Effector CD8-positive, alpha-beta T cell (primary cell): ENCODE measurements at regions not wholly inside any gene's neighbourhood (a gene's known extent, or its start where the extent isn't known, plus 50 kb on each side); places are given as distances from the start of the nearest gene placed in this dataset.

Experiments
- DNase-seq: peaks from one replicate; lab custom pipeline; 2025; lab: John Stamatoyannopoulos, UW

DNA sequence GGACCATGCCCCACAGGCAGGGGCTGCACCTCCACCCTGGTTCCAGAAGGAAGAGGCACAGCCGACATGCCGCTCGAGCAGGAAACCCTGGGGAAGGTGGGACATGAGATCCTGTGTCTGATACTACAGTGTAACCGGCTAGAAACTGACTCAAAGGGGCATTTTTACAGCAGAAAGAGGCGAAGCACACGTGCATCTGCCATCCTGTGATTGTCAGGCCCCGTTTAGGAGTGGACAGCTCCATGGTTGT is 62.7 kb downstream of the SIK1 start:
- no peak for DNase-seq

DNA sequence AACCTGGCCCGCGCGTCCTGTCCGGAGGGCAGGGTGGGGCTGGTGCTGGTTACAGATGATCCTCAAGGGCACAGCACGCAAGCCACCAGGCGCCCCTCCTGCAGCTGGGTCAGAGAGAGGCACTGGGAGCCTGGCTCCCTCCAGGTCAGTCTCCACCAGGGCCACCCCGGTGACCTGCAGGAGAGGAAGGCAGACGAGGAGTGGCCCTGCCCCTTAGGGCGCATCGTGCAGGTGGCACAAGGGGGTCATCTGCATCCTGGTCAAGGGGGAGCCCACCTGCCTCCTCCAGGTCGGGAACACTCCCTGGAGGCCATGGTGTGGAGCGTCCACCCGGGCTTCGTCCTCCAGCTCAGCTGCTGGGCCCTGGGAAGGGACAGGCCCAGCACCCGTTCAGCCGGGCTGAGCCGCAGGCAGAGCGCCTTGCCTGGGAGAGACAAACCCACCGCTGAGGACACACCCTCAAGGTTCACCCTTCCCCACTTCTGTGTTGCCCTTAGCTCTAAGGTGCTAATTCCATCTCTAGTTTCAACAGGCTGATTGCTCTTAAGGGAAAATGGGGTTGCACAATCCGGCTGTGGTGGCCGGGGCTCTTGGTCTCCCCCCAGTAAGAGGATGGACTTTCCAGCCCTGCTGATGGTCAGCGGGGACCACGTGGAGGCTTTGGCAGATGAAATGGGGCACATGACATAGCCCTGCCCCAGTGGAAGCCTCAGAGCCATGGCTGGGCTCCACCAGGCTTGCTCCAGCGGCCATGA is 63.2 kb downstream of the SIK1 start:
- no peak for DNase-seq

DNA sequence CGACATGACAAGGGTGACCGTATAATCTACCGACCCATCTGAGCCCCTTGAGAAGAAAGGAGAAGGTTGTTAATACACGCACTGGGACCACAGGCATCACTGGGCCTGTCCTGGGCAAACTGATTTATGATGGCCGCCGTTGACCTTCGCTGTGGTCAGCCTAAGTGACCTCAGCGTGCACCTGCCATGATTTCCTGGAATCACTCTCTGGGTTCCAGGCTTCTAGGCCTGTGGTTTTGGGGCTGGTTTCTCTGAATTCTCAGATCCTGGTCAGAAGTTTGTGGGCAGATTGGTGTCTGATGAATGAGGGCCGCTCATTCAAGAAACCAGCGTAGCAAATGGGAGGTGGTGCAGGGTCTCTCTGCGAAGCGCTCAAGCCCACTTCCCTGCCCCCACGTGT is 64.0 kb downstream of the SIK1 start:
- DNase-seq: no peak

DNA sequence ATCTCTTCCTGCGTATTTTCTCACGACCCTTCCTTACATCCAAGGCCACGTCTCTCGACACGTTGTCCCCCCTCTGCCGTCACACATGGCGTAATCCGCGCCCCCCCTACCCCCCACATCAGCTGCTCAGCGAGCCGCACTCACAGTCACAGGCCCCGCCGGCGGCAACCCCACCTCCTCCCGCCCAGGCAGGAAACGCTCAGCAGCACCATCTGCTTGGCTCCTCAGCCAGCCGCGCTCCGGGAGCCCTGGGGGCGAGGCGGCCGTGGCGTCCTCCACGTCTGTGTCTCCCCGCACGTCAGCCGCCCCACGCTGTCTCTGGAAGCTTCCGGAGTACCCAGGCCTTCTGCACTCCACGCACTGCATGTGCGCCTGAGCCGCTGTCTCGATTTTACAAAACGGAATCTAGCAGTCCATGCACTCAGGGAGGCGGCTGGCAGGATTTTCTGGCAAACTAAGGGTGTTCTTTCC is 64.6 kb downstream of the SIK1 start:
- DNase-seq: peak; percentile 79

DNA sequence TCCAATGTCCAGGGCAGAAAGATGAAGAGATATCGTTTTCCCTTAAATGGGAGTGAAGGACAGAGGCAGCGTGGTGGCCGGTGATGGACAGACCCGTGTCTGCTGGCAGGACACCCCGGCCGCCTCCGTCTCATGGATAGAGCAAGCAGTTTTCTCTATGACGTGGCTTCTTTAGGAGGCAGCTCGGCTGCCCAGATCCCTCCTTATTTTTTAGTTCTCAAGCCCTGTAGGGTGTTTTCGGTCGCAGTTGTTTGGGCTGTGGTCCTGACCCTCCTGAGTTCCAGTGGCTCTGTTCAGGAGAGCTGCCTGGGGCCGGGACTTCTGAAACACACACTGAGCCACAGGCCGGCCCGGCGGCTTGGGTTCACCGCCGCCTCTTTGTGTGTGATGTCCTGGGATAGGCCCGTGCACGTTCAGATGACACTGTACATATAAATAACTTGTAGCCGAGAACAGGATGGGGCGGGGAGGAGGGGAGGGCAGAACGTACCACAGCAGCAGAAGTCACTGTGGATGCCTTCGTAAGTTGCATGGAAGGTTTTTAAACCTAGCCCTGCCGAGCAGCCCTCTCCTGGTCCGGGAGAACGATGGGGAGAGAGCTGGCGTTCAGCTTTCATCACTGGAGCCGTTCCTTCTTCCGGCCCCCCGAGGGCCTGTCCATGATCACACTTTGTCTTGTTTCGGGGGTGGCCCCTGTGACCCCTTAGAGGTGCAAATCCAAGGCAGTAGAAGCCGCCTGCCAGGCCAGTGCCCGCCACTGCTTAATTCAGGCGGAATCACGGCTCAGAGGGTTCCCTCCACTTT is 65.2 kb downstream of the SIK1 start:
- peak; percentile 47 for DNase-seq

DNA sequence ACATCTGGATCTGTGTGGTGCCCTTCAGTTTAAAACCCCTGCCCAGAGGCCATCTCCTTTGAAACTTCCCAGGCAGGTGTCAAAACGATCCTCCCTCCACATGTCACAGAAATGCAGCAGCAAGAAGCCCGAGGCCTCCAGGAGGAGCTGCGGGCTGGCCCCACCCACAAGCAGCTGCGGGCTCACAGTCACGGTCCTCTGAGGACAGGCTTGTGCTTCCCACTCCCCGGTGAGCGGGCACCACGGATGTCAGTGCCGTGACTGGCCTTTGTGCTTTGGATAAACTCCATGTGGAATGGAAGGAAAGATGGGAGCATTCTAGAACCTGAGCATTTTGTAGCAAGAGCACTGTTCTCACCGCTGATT is 65.8 kb downstream of the SIK1 start:
- DNase-seq: no peak

DNA sequence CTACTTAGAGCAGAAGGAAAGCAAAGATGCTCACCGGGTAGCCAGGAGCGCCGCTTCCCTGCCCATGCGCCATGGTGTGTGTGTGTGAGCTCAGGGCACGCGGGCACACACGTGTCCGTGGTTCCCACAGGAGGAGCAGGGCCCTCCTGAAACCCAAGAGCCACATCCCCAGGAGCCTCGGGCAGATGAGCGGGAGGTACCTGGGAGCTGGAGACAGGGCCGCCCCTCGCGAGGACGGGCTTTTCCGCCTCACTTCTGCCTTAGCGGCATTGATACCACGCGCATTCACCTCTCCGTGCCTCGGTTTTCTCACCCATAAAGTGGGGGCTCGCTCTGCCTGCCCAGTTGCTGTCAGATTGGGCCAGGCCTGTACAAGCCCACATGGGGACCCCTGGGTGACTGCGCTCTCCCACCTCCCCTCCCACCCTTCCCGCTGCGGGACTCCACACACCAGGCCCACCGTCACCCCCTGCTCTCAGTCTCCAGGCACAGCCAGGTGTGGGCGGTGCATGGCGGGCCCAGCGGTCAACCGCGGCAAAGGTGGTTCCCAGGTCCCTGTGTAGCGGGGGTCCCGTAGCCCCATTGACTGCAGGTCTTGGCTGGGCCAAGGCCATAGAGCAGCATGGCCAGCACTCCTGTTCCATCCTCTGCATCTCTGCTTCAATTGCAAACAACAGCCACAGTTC is 66.3 kb downstream of the SIK1 start:
- DNase-seq: no peak

DNA sequence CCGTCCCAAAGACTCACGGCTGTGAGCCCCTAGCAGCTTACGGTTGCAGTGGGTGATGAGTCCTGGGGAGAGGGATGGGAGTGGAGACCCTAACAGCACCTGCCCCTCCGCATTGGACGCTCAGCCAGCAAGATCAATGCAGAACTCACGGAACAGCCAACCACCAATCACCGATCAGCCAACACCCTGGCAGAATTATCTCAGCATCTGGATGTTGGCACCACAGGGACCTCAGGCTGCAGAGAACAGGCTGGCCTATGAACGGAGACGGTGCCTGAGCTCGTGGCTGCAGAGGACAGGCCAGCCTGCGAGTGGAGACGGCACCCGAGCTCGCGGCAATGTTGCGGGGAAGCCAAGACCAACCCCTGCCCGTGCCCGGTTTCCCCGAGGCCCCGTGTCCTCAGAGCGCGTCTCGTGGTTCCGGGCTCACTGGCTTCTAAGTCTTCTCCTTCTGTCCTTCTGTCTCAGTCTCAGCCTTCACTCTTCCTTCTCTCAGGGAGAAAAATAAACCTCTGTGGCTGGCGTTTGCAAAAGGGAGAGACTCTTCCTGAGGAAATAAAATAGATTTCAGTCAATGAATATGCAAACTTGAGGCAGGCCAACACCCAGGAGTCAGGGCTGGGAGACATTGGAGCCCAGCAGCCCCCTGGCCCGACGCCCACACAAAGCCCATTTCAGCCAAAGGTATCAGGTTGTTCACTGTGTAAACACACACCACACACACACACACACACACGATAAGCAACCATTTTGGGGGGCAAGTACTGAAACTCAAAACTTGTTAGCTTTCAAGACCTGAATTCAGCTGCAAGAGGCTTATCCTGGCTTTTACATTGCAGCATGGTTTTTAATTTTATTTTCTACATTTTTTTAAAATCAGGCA is 67.8 kb downstream of the SIK1 start:
- DNase-seq: no peak

DNA sequence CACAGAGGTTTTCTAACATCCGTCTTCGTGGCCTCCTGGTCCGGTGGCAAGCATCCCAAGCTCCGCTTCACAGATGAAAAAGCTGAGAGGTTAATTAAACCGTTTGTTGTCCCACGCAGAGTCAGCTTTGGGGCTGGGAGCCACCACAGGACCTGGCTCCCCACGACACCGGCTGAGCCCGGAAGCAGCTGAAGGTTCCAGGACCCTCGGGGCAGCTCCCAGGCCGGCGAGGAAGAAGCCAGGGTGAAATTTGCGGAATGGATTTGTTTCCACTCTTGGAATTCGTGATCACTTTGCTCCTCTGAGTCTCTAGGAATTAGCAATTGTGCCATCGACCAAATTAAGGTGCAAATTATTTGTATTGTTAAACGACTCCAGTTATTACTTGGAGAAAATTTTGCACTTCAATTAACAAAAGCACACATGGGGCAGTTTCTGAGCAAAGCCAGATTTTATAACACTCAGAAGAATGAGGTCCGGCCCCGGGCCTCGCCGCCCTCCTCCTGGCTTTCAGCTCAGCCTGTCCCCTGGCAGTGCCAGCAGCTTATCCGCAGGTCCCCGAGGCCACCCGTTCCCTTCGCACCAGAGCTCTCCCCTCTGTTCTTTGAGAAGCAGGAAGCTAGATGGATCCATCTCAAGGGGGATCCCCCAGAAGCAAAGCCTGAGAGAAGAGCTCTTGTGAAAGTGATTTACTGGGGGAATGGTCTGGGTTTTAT is 69.1 kb downstream of the SIK1 start:
- DNase-seq: no peak

DNA sequence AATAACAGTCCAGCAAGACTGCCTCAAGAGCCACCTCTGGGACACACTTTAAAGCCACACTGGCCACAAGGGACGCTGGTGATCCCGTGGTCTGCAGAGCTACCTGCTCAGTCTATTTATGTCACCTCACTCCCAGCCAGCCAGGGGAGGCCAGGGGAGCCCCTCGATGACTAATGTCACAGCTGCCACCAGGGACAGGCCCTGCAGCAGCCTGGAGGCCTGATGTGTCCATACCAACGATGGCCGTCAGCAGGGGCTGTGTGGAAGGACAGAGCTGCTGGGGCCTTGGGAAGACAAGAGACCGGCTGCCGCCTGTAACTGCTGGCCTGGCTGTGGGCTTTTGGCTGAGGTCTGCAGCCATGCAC is 71.0 kb downstream of the SIK1 start:
- DNase-seq: no peak

DNA sequence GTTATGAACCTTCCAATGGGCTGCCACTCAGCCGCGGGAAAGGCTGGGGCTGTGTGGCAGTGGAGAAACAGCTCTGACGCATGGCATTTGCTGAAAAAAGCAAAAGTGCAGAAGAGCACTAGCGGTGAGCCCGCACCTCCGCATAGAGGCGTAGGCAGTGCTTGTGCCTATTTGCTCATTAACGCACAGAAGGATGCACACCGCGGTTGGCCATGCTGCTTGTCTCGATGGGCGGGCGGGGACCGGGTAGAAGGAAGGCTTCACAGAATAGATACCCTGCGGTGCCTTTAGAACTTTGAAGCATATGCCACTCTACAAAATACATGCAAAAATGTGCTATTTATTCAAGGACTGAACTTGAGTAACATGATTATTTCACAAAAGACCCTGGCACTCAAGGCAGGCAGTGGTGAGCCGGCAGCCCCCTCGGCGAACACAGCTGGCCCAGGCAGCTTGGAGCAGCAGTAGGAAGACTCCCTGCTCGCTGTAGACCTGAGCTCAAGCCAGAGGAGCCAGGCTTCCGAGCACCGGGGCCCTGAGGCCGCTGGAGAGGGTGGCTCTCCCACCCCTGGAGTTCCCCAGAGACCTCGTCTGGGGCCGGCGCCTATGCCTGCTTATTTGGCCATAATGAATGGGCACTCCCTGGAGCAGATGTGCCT is 71.5 kb downstream of the SIK1 start:
- no peak for DNase-seq

DNA sequence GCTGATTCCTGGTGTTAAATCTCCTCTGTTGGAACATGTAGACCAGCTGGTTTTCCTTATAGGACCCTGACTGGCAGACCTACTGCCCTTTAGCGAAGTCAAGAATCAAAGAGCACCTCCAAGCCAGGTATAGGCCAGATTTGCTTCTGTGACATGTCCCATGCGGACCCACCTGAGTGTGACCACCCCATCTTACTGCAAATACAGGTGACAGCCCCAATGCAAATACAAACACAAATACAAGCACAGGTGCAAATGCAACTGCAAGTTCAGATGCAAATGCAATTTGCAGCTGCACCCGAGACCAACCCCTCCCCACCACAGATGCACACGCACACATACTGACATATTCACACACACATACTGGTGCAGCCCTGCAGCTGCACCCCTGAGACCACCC is 72.3 kb downstream of the SIK1 start:
- no peak for DNase-seq

DNA sequence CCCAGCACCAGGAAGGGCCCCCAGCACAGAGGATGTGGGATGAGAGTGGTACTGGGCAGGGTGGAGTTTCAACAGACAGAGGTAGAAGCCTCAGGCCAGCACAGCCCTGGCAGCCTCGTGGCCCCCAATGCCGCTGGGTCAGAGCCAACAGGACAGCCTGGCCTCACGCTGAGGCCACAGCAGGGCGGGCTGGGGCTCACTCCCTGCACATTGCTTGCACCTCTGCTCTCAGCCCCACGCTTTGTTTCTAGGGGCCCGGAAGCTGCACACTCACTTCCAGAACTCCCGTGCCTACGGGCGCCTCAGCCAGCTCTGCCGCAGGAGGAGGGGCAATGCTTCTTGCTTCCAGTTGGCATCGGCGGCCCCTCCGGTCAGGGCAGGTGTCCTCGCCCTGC is 72.9 kb downstream of the SIK1 start:
- DNase-seq: no peak

DNA sequence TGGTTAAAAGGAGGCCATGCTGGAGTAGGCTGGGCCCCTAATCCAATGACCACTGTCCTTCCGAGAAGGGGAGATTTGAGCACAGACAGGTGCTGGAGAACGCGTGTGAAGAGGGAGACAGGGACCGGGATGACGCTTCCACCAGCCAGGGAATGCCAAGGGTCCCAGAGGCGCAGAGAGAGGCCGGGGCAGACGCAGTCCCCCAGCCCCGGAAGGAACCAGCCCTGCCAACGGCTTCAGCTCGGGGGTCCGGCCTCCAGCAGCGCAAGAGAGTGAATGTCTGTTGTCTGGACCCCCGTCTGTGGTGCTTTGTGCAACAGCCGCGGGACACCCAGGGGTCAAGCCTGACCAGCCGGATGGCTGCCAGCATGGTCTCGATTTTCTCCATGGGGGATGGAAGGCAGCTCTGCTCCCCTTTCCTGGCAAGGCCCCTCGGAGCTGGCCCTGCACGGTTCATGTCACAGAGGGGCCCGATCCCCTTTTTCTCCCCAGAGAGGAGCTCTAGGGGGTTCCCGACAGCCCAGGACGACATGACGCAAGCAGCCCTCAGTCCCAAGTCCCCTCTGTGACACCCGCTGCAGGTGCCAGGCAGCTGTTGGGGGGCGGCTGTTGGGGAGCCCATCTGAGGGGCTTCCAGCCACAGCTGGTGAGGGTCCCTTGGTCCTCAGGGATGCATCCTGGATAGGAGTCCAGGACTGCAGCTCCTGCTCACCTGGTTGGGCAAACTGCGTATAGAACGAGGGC is 73.5 kb downstream of the SIK1 start:
- DNase-seq: no peak

DNA sequence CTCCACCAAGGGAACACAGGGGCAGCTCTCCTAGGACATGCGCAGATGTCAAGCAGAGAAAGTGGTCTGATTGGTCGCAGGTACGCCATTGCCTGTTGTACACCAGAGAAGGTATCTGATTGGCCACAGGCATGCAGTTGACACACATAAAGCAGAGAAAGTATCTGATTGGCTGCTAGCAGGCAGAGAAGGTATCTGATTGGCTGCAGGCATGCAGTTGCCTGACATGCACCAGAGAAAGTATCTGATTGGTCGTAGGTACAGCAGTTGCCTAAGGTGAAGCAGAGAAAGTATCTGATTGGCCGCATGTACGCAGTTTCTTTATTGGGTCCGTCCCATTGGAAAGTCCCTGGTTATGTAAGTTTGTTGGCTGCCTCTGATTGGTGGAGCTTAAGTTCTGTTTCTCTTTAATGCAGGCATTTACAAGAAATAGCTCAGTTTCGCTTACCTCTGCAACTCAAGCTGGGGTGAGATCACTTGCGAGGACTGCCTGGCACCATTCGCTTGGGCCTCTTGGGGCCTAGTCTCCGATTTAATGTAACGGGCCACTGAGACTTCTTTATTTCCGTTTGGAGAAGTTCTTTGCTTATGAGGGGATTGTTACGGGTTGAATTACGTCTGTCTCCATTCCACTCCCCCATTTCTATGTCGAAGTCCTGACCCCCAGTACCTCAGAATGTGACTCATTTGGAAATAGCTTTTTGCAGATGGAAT is 74.2 kb downstream of the SIK1 start:
- no peak for DNase-seq

DNA sequence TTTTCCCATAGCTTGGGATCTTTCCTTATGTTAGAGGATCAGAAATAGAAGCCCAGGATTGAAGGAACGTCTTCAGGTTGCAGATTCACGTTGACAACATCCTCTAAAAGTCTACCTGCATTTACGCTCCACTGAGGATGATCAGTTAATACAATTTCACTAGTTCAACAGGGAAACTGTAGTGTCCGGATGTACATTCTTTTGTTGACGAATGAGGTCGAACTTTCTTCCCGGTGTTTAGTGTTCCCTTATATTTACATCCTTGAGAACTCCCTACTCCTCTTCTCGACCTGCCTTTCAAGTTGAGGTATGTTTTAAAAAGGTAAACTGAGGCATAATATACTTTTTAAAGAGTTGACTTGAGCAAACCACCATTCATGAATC is 74.8 kb downstream of the SIK1 start:
- no peak for DNase-seq

DNA sequence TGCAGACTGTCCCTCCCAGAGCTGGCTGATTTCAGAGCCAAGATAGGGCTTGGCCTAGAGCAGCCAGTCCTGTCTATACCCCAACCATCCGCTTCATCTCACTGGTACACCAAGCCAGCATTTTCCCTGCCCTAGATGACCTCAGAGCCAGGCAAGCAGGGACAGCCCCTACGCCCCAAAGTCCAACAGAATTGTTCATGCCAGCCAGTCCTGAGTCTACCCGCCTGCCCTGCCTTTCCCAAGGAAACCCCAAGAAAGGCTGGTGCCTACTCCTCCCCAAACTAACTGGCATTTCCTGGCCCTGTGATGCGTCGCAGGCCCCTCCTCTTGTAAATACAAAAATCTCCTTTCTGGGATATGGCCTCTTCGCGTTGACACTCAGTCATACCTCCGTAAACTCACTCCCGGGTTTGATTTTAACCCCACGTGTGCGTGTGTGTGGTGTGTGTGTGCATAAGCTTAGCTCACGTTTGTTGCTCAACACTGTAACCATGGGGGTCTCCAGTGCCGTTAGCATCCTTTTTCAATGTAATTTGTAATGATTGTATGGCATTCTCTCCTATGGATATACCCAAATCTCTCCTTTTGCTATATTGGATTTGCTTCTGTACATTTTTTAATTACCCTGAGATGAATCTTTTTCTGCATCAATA is 75.3 kb downstream of the SIK1 start:
- DNase-seq: no peak

DNA sequence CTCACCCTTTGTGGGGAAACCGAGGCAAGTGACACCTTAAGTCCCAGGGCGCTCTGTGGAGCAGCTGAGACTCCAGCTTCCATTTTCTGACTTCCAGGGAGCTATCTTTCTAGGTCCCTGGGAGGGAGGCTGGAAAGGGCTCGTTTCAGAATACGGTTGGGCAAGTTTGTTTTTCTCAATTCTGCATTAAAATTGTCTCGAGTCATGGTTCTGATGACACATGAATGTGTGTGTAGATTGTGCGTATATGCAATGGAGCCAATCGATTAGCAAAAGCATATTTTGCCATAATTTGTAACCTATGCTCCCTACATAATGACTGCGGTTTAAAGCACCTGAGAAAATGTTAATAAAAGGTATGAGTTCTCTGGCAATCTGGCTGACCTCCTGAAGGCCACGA is 77.3 kb downstream of the SIK1 start:
- DNase-seq: no peak

DNA sequence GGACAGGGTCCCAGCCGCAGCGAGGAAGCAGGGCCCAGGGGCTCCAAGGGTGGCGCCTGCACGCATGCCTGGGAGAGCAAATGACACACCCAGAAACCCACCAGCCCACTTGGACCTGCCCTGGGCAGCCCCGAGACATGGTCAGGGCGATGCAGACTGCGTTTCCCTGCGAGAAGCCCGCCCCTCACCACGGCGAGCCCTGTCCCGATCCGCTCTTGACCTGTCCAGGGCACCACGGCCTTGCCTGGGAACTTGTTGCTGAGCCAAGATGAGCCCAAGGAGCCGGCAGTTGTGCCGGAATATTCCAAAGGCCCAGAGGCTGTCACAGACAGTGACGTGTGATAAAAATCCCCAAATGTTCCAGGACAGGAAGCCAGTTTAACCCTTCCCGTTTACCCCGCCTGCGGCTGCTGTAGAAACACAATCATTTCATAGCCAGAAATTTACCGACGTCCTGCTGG is 78.1 kb downstream of the SIK1 start:
- no peak for DNase-seq
